ENCODE measurements at regions not wholly inside any gene's neighbourhood (a gene's known extent, or its start where the extent isn't known, plus 50 kb on each side); places are given as distances from the start of the nearest gene placed in this dataset.

GRCh38 chr1:34398241-34398915 lies 221.7 kb downstream of the C1orf94 start:
- TF ChIP-seq POLR2A (IDR thresholded peaks at IDR 0.05; ENCODE audit: low read depth, low read length) (no peak), SPI1 (IDR thresholded peaks at IDR 0.05; ENCODE audit: low read depth, low read length) (no peak), POLR2AphosphoS5 (IDR thresholded peaks at IDR 0.05; ENCODE audit: low read depth, low read length) (no peak), PAX5 (IDR thresholded peaks at IDR 0.05; ENCODE audit: insufficient read depth, low read length, severe bottlenecking) (no peak), POU2F2 (IDR thresholded peaks at IDR 0.05; ENCODE audit: low read depth, low read length) (no peak), TAF1 (IDR thresholded peaks at IDR 0.05; ENCODE audit: low read depth, low read length) (no peak)
- DNase-seq (ENCODE audit: insufficient read length, low spot score) (no peak), FAIRE-seq (no peak)

GRCh38 chr1:34398916-34399275 lies 222.2 kb downstream of the C1orf94 start:
- TF ChIP-seq POLR2A (IDR thresholded peaks at IDR 0.05; ENCODE audit: low read depth, low read length): no peak
- FAIRE-seq: no peak
- DNase-seq (ENCODE audit: insufficient read length, low spot score): no peak

GRCh38 chr1:34400675-34401074 lies 224.0 kb downstream of the C1orf94 start:
- DNase-seq (ENCODE audit: insufficient read length, low spot score): no peak
- TF ChIP-seq SPI1 (IDR thresholded peaks at IDR 0.05; ENCODE audit: low read depth, low read length) (no peak), POLR2AphosphoS5 (IDR thresholded peaks at IDR 0.05; ENCODE audit: low read depth, low read length) (no peak), PAX5 (IDR thresholded peaks at IDR 0.05; ENCODE audit: insufficient read depth, low read length, severe bottlenecking) (no peak), POU2F2 (IDR thresholded peaks at IDR 0.05; ENCODE audit: low read depth, low read length) (no peak), POLR2A (IDR thresholded peaks at IDR 0.05; ENCODE audit: low read depth, low read length) (no peak), TAF1 (IDR thresholded peaks at IDR 0.05; ENCODE audit: low read depth, low read length) (no peak)
- no peak for FAIRE-seq

GRCh38 chr1:34403156-34403555 lies 226.4 kb downstream of the C1orf94 start:
- TF ChIP-seq POLR2AphosphoS5 (IDR thresholded peaks at IDR 0.05; ENCODE audit: low read depth, low read length): no peak
- no peak for TF ChIP-seq SPI1 (IDR thresholded peaks at IDR 0.05; ENCODE audit: low read depth, low read length)
- no peak for TF ChIP-seq POLR2A (IDR thresholded peaks at IDR 0.05; ENCODE audit: low read depth, low read length)
- TF ChIP-seq POU2F2 (IDR thresholded peaks at IDR 0.05; ENCODE audit: low read depth, low read length): no peak
- no peak for TF ChIP-seq TAF1 (IDR thresholded peaks at IDR 0.05; ENCODE audit: low read depth, low read length)
- TF ChIP-seq PAX5 (IDR thresholded peaks at IDR 0.05; ENCODE audit: insufficient read depth, low read length, severe bottlenecking): no peak
- DNase-seq (ENCODE audit: insufficient read length, low spot score) (no peak), FAIRE-seq (no peak)

- FAIRE-seq: no peak
- TF ChIP-seq PAX5 (IDR thresholded peaks at IDR 0.05; ENCODE audit: insufficient read depth, low read length, severe bottlenecking) (no peak), POLR2AphosphoS5 (IDR thresholded peaks at IDR 0.05; ENCODE audit: low read depth, low read length) (no peak), POLR2A (IDR thresholded peaks at IDR 0.05; ENCODE audit: low read depth, low read length) (no peak), SPI1 (IDR thresholded peaks at IDR 0.05; ENCODE audit: low read depth, low read length) (no peak), POU2F2 (IDR thresholded peaks at IDR 0.05; ENCODE audit: low read depth, low read length) (no peak), TAF1 (IDR thresholded peaks at IDR 0.05; ENCODE audit: low read depth, low read length) (no peak)
Observed at GRCh38 chr1:34404804-34405203, 228.1 kb downstream of the C1orf94 start.

GRCh38 chr1:34405266-34405959 lies 228.7 kb downstream of the C1orf94 start:
- TF ChIP-seq POLR2A (IDR thresholded peaks at IDR 0.05; ENCODE audit: low read depth, low read length) (no peak), PAX5 (IDR thresholded peaks at IDR 0.05; ENCODE audit: insufficient read depth, low read length, severe bottlenecking) (no peak), POU2F2 (IDR thresholded peaks at IDR 0.05; ENCODE audit: low read depth, low read length) (no peak), POLR2AphosphoS5 (IDR thresholded peaks at IDR 0.05; ENCODE audit: low read depth, low read length) (no peak), TAF1 (IDR thresholded peaks at IDR 0.05; ENCODE audit: low read depth, low read length) (no peak), SPI1 (IDR thresholded peaks at IDR 0.05; ENCODE audit: low read depth, low read length) (no peak)
- no peak for FAIRE-seq
- DNase-seq (ENCODE audit: insufficient read length, low spot score): no peak

More at GRCh38 chr1:34404804-34405203, 228.1 kb downstream of the C1orf94 start:
- DNase-seq (ENCODE audit: insufficient read length, low spot score): no peak

GRCh38 chr1:34406377-34406776 lies 229.7 kb downstream of the C1orf94 start:
- DNase-seq (ENCODE audit: insufficient read length, low spot score) (no peak), FAIRE-seq (no peak)
- no peak for TF ChIP-seq SPI1 (IDR thresholded peaks at IDR 0.05; ENCODE audit: low read depth, low read length)
- no peak for TF ChIP-seq POLR2AphosphoS5 (IDR thresholded peaks at IDR 0.05; ENCODE audit: low read depth, low read length)
- TF ChIP-seq PAX5 (IDR thresholded peaks at IDR 0.05; ENCODE audit: insufficient read depth, low read length, severe bottlenecking): no peak
- TF ChIP-seq TAF1 (IDR thresholded peaks at IDR 0.05; ENCODE audit: low read depth, low read length): no peak
- no peak for TF ChIP-seq POLR2A (IDR thresholded peaks at IDR 0.05; ENCODE audit: low read depth, low read length)
- no peak for TF ChIP-seq POU2F2 (IDR thresholded peaks at IDR 0.05; ENCODE audit: low read depth, low read length)

- DNase-seq (ENCODE audit: insufficient read length, low spot score): no peak
- FAIRE-seq: no peak
- TF ChIP-seq POLR2A (IDR thresholded peaks at IDR 0.05; ENCODE audit: low read depth, low read length) (no peak), POU2F2 (IDR thresholded peaks at IDR 0.05; ENCODE audit: low read depth, low read length) (no peak), TAF1 (IDR thresholded peaks at IDR 0.05; ENCODE audit: low read depth, low read length) (no peak), SPI1 (IDR thresholded peaks at IDR 0.05; ENCODE audit: low read depth, low read length) (no peak), POLR2AphosphoS5 (IDR thresholded peaks at IDR 0.05; ENCODE audit: low read depth, low read length) (no peak), PAX5 (IDR thresholded peaks at IDR 0.05; ENCODE audit: insufficient read depth, low read length, severe bottlenecking) (no peak)
Observed at GRCh38 chr1:34406833-34407539, 230.3 kb downstream of the C1orf94 start.

- no peak for DNase-seq (ENCODE audit: insufficient read length, low spot score)
- no peak for FAIRE-seq
- TF ChIP-seq POU2F2 (IDR thresholded peaks at IDR 0.05; ENCODE audit: low read depth, low read length): no peak
- no peak for TF ChIP-seq TAF1 (IDR thresholded peaks at IDR 0.05; ENCODE audit: low read depth, low read length)
- no peak for TF ChIP-seq POLR2AphosphoS5 (IDR thresholded peaks at IDR 0.05; ENCODE audit: low read depth, low read length)
- no peak for TF ChIP-seq PAX5 (IDR thresholded peaks at IDR 0.05; ENCODE audit: insufficient read depth, low read length, severe bottlenecking)
- TF ChIP-seq POLR2A (IDR thresholded peaks at IDR 0.05; ENCODE audit: low read depth, low read length): no peak
- TF ChIP-seq SPI1 (IDR thresholded peaks at IDR 0.05; ENCODE audit: low read depth, low read length): no peak
Observed at GRCh38 chr1:34408011-34408410, 231.3 kb downstream of the C1orf94 start.

Data from GM12891 (cell line).